H1 (cell line): ENCODE measurements at regions not wholly inside any gene's neighbourhood (a gene's known extent, or its start where the extent isn't known, plus 50 kb on each side); places are given as distances from the start of the nearest gene placed in this dataset.

ENCODE experiments used
- ATF2 ChIP-seq: IDR thresholded peaks from 2 replicates; pipeline ENCODE4 v1.6.1; 2012; ENCODE audit warnings: low read length, inconsistent platforms
- RAD21 ChIP-seq, 2 experiments: IDR thresholded peaks in 1 of 2; conservative IDR thresholded peaks in 1 of 2; 2 replicates each; pipeline ENCODE4 v1.6.1; 2011; ENCODE audit warnings: low read depth in 2 of 2, low read length in 2 of 2, improper control_type of control experiment in 1 of 2, inconsistent platforms in 1 of 2, mild to moderate bottlenecking in 1 of 2, moderate library complexity in 1 of 2
- TCF12 ChIP-seq: IDR thresholded peaks from 2 replicates; pipeline ENCODE4 v1.6.1; 2011; ENCODE audit warnings: low read depth, mild to moderate bottlenecking, low read length
- USF2 ChIP-seq: IDR thresholded peaks from 2 replicates; pipeline ENCODE4 v1.6.1; 2011; ENCODE audit warnings: low read length, improper control_type of control experiment
- ZNF274 ChIP-seq: IDR thresholded peaks from 2 replicates; pipeline ENCODE4 v1.7.0; 2012; ENCODE audit warnings: low read length, borderline replicate concordance; ENCODE audit errors: extremely low read depth
- TF ChIP-seq, protein P1 (sequence below), 3 experiments: IDR thresholded peaks; 1 replicate in 2 of 3; 2 replicates in 1 of 3; pipeline versions ENCODE4 v1.5.1 to v1.6.1; 2011; ENCODE audit warnings: low read length in 3 of 3, mild to moderate bottlenecking in 3 of 3, inconsistent platforms in 2 of 3, low read depth in 1 of 3, moderate library complexity in 1 of 3; ENCODE audit not compliant: insufficient read depth in 1 of 3; ENCODE audit errors: control extremely low read depth in 1 of 3

DNA sequence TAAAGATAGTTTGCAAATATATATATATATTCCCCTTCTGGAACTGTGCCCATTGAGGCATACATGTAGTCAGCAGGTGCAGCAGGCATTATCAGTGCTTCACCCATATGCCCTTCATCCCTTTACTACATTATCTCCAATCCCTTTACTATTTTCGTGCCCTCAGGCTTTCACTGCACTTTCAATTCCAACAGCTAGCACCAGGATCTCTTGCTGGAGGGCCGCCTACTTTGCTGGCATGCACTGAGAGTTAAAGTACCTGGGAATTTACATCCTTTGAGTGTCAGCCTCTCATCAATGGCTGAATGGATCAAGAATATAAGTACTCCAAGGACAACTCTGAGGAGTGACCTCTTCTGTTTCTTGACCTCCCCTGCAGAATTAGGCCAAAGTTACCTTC lies 222.1 kb upstream of the CFAP20DC start:
- TF ChIP-seq RAD21 (IDR thresholded peaks at IDR 0.05 in 1 of 2, conservative IDR thresholded peaks at IDR 0.05 in 1 of 2; ENCODE audit: low read depth in 2 of 2, low read length in 2 of 2) (no peak), ZNF274 (no peak), USF2 (no peak), ATF2 (no peak), TCF12 (no peak)
- TF ChIP-seq, protein P1, sequence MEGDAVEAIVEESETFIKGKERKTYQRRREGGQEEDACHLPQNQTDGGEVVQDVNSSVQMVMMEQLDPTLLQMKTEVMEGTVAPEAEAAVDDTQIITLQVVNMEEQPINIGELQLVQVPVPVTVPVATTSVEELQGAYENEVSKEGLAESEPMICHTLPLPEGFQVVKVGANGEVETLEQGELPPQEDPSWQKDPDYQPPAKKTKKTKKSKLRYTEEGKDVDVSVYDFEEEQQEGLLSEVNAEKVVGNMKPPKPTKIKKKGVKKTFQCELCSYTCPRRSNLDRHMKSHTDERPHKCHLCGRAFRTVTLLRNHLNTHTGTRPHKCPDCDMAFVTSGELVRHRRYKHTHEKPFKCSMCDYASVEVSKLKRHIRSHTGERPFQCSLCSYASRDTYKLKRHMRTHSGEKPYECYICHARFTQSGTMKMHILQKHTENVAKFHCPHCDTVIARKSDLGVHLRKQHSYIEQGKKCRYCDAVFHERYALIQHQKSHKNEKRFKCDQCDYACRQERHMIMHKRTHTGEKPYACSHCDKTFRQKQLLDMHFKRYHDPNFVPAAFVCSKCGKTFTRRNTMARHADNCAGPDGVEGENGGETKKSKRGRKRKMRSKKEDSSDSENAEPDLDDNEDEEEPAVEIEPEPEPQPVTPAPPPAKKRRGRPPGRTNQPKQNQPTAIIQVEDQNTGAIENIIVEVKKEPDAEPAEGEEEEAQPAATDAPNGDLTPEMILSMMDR (IDR thresholded peaks at IDR 0.05; ENCODE audit: control extremely low read depth in 1 of 3, insufficient read depth in 1 of 3, low read depth in 1 of 3, low read length in 3 of 3): no peak
